ENCODE measurements at regions not wholly inside any gene's neighbourhood (a gene's known extent, or its start where the extent isn't known, plus 50 kb on each side); places are given as distances from the start of the nearest gene placed in this dataset.

- no peak for DNase-seq
Observed at GRCh38 chr9:116096046-116096445, 57.5 kb upstream of the PAPPA start.

- DNase-seq = no peak
Observed at GRCh38 chr9:116096853-116097252, 56.7 kb upstream of the PAPPA start.

GRCh38 chr9:116098476-116098875 is 55.1 kb upstream of the PAPPA start:
- no peak for DNase-seq

GRCh38 chr9:116099821-116100220 is 53.8 kb upstream of the PAPPA start:
- no peak for DNase-seq

- no peak for DNase-seq
Observed at GRCh38 chr9:116100711-116101121, 52.9 kb upstream of the PAPPA start.

- DNase-seq = no peak
Observed at GRCh38 chr9:116101516-116101915, 52.1 kb upstream of the PAPPA start.

- no peak for DNase-seq
Observed at GRCh38 chr9:116102596-116102995, 51.0 kb upstream of the PAPPA start.
